ENCODE measurements at regions not wholly inside any gene's neighbourhood (a gene's known extent, or its start where the extent isn't known, plus 50 kb on each side); places are given as distances from the start of the nearest gene placed in this dataset.

GRCh38 chr9:32300373-32300772 is 84.1 kb upstream of the ACO1 start:
- no peak for FAIRE-seq

GRCh38 chr9:32304495-32304894 is 79.9 kb upstream of the ACO1 start:
- FAIRE-seq = no peak

GRCh38 chr9:32306006-32306405 is 78.4 kb upstream of the ACO1 start:
- no peak for FAIRE-seq

DNA sequence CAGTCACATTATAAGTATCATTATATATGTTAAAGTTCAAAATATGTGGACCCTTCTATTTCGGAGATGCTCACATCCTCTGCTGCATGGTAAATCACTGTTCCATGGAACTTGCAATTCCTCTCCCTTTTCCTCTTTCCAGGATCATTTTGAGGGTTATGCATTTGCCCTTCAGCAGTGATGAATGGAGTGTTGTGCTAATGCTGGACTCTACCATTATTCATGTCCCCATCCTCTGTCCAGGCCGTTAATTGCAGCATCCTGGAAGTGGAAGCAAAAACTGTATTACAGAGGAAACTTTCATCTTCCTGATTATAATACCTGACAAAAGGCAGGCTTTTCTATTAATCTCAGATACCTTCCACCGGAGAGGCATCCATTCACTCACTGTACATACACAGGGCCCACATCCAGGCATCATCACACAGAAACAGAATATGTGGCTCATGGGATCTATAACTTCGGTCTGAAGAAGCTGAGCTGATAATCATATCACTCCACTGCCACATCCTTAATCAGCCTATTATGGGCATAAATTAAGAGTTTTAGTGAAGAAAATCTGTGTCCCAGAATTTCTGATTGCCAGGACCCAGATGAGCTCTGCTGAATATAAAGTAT is 65.0 kb upstream of the ACO1 start:
- no peak for FAIRE-seq

- no peak for FAIRE-seq
Observed at GRCh38 chr9:32322622-32323021, 61.8 kb upstream of the ACO1 start.

- FAIRE-seq = no peak
Observed at GRCh38 chr9:32326146-32326545, 58.3 kb upstream of the ACO1 start.

- no peak for FAIRE-seq
Observed at GRCh38 chr9:32331240-32331639, 53.2 kb upstream of the ACO1 start.

DNA sequence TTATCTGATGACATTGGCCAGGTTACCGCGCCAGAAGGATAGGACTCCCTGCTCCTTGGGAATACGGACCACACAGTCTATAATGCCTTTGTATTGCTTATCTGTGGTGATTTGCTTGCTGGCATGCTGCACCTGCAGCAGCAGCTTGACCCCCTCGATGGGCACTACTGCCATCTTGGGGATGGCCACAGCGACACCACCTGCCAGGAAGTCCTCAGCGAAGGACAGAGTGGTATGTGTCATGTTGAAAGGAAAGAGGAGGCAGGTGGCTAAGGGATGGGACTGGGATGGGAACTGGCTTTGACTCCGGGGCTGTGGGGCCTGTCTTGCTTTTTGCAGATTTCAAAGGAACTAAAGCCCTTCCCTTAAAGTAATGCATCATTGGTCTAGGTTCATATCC is 50.3 kb upstream of the ACO1 start:
- FAIRE-seq = no peak
